ENCODE measurements at regions not wholly inside any gene's neighbourhood (a gene's known extent, or its start where the extent isn't known, plus 50 kb on each side); places are given as distances from the start of the nearest gene placed in this dataset.

DNA sequence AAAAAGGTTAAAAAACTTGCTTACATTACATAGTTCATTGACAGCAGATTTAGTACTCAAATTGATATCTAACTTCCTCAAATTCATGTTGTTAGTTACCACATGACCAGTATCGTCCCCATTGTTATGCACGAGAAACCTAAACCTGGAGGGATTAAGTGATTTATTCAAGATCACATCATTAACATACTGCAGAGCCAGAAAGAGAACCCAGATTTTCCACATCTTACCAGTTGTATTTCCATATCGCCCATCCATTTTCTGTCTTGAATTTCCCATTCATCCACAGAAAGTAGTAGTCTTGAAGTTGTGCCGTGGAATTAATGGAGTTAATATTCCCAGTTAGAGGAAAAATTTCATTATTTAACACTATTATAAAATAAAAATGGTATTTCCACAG, 512.0 kb downstream of the METTL4 start:
- TF ChIP-seq CTCF (IDR thresholded peaks at IDR 0.05) (no peak), NFIC (IDR thresholded peaks at IDR 0.05; ENCODE audit: borderline replicate concordance) (no peak), USF1 (IDR thresholded peaks at IDR 0.05; ENCODE audit: borderline replicate concordance, low read depth) (no peak), USF2 (IDR thresholded peaks at IDR 0.05; ENCODE audit: borderline replicate concordance, low read depth, low read length) (no peak), TAF1 (IDR thresholded peaks at IDR 0.05; ENCODE audit: borderline replicate concordance, low read depth, low read length) (no peak), POLR2AphosphoS5 (IDR thresholded peaks at IDR 0.05; ENCODE audit: low read depth, low read length) (no peak)
- TF ChIP-seq, protein P1, sequence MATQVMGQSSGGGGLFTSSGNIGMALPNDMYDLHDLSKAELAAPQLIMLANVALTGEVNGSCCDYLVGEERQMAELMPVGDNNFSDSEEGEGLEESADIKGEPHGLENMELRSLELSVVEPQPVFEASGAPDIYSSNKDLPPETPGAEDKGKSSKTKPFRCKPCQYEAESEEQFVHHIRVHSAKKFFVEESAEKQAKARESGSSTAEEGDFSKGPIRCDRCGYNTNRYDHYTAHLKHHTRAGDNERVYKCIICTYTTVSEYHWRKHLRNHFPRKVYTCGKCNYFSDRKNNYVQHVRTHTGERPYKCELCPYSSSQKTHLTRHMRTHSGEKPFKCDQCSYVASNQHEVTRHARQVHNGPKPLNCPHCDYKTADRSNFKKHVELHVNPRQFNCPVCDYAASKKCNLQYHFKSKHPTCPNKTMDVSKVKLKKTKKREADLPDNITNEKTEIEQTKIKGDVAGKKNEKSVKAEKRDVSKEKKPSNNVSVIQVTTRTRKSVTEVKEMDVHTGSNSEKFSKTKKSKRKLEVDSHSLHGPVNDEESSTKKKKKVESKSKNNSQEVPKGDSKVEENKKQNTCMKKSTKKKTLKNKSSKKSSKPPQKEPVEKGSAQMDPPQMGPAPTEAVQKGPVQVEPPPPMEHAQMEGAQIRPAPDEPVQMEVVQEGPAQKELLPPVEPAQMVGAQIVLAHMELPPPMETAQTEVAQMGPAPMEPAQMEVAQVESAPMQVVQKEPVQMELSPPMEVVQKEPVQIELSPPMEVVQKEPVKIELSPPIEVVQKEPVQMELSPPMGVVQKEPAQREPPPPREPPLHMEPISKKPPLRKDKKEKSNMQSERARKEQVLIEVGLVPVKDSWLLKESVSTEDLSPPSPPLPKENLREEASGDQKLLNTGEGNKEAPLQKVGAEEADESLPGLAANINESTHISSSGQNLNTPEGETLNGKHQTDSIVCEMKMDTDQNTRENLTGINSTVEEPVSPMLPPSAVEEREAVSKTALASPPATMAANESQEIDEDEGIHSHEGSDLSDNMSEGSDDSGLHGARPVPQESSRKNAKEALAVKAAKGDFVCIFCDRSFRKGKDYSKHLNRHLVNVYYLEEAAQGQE (IDR thresholded peaks at IDR 0.05; ENCODE audit: low read depth, low read length): no peak

Data from SK-N-SH (cell line).